ENCODE measurements at regions not wholly inside any gene's neighbourhood (a gene's known extent, or its start where the extent isn't known, plus 50 kb on each side); places are given as distances from the start of the nearest gene placed in this dataset.

GRCh38 chr15:98167722-98168268, 207.3 kb downstream of the ARRDC4 start:
- no peak overlapping the region for H3K27ac ChIP-seq
- TF ChIP-seq POLR2A (IDR thresholded peaks at IDR 0.05) (no peak), CTCF (IDR thresholded peaks at IDR 0.05) (no peak)
- H3K9me3 ChIP-seq, result no peaks in the 10 kb centered on the region
- H3K4me3 ChIP-seq, result no peak overlapping the region
- DNase-seq, result no peak
- H3K36me3 ChIP-seq, result no peaks in the 10 kb centered on the region
- H3K27me3 ChIP-seq, result no peaks in the 10 kb centered on the region
- no peaks in the 10 kb centered on the region for H3K4me1 ChIP-seq

GRCh38 chr15:98169551-98169950, 209.0 kb downstream of the ARRDC4 start:
- no peaks in the 10 kb centered on the region for H3K4me1 ChIP-seq
- no peaks in the 10 kb centered on the region for H3K27me3 ChIP-seq
- TF ChIP-seq CTCF (IDR thresholded peaks at IDR 0.05) (no peak), POLR2A (IDR thresholded peaks at IDR 0.05) (no peak)
- no peak overlapping the region for H3K27ac ChIP-seq
- no peak overlapping the region for H3K4me3 ChIP-seq
- no peaks in the 10 kb centered on the region for H3K9me3 ChIP-seq
- H3K36me3 ChIP-seq, result no peaks in the 10 kb centered on the region
- DNase-seq, result no peak

GRCh38 chr15:98174286-98174685, 213.8 kb downstream of the ARRDC4 start:
- H3K4me1 ChIP-seq, result no peaks in the 10 kb centered on the region
- TF ChIP-seq CTCF (IDR thresholded peaks at IDR 0.05), result peak in 2 of 6 experiments; percentile 8 to 9
- no peak for TF ChIP-seq POLR2A (IDR thresholded peaks at IDR 0.05)
- DNase-seq, result no peak
- no peak overlapping the region for H3K4me3 ChIP-seq
- no peaks in the 10 kb centered on the region for H3K9me3 ChIP-seq
- no peaks in the 10 kb centered on the region for H3K36me3 ChIP-seq
- H3K27ac ChIP-seq, result no peak overlapping the region
- no peaks in the 10 kb centered on the region for H3K27me3 ChIP-seq

- TF ChIP-seq POLR2A (IDR thresholded peaks at IDR 0.05), result no peak
- TF ChIP-seq CTCF (IDR thresholded peaks at IDR 0.05), result no peak
- H3K4me1 ChIP-seq, result no peaks in the 10 kb centered on the region
Measured at GRCh38 chr15:98174841-98175240, 214.3 kb downstream of the ARRDC4 start.

GRCh38 chr15:98177966-98178592, 217.6 kb downstream of the ARRDC4 start:
- no peak overlapping the region for H3K27ac ChIP-seq
- no peaks in the 10 kb centered on the region for H3K27me3 ChIP-seq
- no peaks in the 10 kb centered on the region for H3K36me3 ChIP-seq
- H3K9me3 ChIP-seq, result no peaks in the 10 kb centered on the region
- no peak for DNase-seq
- TF ChIP-seq CTCF (IDR thresholded peaks at IDR 0.05) (peak in 4 of 6 experiments; percentile 45 to 75 (median 68)), POLR2A (IDR thresholded peaks at IDR 0.05) (no peak)
- H3K4me1 ChIP-seq, result no peaks in the 10 kb centered on the region
- no peak overlapping the region for H3K4me3 ChIP-seq

More at GRCh38 chr15:98174841-98175240, 214.3 kb downstream of the ARRDC4 start:
- Histone ChIP-seq H3K27ac (no peak overlapping the region), H3K27me3 (no peaks in the 10 kb centered on the region), H3K36me3 (no peaks in the 10 kb centered on the region), H3K4me3 (no peak overlapping the region), H3K9me3 (no peaks in the 10 kb centered on the region)
- no peak for DNase-seq
